Renal cortex interstitium (tissue), 11 donors: ENCODE measurements at regions not wholly inside any gene's neighbourhood (a gene's known extent, or its start where the extent isn't known, plus 50 kb on each side); places are given as distances from the start of the nearest gene placed in this dataset.

ENCODE experiments used
- DNase-seq, 11 donors: peaks; one replicate each; pipeline ENCODE4 v3.0.0-alpha.2; 2013; ENCODE audit warnings: low read depth in 9 of 11, low spot score in 4 of 11; ENCODE audit errors: extremely low read depth in 1 of 11

DNA sequence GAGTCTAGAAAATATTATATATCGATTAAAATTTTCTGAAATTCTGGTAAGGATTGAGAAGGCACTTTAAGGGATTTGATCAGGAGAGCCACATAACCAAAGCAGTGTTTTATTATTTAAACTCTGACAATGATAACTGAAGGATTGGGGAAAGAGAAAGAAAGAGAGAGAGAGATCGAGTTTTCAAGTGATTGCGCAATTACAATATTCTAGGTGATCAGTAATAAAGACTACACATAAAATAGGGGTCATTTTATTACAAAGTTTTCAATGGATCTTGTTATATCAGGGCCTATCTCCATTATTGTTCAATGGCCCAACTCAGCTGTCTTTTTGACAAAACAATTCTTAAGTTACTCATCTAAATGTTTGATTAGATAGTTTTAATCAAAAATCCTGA, 541.5 kb upstream of the ZWINT start:
- DNase-seq = no peak

DNA sequence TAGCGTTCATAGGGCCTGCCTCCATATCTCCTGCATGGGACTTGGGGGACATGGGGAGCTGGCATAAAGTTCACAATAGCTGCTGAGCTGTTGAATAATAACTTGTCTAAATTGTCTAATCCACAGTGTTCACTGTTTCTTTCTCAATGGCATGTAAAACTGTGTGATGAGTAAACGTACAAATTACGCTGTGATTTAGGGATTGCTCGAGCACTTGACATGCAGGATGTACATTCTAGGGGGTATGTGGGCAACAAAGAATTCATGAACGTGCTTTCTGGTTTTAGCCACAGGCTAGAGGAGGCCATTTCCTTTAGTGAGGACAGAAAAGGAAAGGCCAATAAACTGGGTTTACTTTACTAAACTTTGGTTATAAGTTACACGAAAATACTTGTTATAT, 534.2 kb upstream of the ZWINT start:
- no peak for DNase-seq

DNA sequence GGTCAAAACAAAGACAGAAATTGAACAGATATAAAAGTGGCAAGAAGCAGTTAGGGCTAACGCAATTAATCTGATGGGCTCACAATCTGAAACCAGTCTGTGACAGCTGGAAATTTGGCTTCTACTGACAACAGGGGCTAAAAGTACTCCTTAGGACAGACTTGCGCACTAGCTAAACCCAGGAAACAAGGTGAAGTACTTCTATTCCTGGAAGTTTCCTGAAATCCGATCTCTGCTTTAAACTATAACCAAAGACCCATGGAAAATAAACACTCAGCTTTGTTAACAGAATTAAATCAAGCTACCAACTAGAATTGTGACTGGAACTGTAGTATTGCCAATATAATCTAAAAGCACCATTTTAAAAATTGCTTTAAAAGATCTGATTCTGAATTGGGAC, 520.2 kb upstream of the ZWINT start:
- peak in 3 of 11 donors; percentile 7 to 17 (median 7) for DNase-seq

DNA sequence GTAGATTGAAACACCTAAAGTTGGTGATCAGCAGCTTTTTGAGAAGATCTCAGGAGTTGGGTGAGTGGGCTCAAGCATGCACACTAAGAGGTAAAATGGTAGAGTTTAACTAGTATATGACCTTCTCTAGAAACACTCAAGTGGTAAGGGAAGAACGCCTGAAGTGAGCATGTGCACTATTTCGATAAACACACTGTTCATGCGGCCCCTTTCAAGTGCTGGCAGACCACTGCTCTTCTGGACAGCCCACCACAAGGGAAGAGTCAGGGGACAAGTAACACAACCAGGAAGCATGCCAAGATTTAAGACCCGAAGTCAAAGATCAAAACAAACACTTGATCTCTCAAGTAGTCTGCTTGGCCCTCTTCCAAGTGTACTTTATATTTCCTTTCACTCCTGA, 519.5 kb upstream of the ZWINT start:
- DNase-seq = peak in 4 of 11 donors; percentile 7 to 36 (median 18)

DNA sequence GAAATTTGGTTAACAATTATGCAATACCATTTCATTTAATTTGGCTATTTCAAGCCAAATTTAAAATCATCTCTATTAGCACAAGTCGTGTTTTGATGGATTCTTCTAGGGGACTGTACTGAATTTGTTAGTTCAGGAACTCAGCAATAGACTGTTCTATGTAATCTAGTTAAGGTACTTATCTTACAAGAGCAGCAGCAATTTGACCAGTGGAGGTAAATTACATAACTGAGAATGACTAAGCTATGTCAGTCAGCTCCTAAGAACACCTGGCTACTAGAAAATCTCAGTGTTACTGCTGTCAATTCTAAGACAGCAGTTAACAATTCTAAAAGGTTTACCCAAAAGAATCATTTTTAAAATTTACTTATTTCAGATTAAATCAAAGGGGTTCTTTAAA, 513.9 kb upstream of the ZWINT start:
- DNase-seq = no peak

DNA sequence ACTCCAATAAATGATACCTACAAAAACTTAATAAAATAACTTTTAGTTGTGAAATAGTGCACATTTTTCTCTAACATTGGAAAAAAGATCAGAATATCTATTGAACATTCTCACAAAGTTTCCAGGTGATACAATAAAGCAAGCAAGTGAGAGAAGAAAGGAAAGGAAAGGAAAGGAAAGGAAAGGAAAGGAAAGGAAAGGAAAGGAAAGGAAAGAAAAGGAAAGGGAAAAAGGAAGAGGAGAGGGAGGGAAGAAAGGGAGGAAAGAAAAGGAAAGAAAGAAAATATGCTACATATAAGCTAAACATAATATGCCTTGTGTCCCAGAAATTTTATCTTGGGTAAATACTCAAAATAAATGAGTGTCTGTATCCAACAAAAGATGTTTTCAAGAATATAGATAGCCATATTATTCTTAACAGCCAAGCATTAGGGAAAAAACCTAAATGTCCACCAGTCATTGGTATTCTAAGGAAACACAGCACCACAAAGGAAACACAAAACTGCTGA, 510.2 kb upstream of the ZWINT start:
- DNase-seq = no peak

DNA sequence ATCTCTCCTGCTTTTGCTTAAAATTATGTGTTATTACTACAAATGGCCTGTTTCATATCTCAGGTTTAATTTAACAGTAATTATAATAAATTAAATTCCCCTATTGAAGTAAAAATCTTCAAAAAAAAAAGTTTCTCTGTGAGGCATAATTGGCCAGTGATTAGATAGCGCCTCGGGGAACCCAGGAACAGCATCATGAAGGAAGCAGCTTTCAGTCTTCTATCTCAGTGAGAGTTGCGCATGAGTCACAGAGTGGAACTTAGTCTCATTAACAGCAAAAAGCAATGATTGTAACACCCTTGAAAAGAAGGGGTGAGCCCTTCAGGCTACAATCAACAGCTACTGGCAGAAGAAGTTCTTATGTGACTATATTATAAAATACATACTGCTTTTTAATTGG, 506.2 kb upstream of the ZWINT start:
- DNase-seq = no peak

DNA sequence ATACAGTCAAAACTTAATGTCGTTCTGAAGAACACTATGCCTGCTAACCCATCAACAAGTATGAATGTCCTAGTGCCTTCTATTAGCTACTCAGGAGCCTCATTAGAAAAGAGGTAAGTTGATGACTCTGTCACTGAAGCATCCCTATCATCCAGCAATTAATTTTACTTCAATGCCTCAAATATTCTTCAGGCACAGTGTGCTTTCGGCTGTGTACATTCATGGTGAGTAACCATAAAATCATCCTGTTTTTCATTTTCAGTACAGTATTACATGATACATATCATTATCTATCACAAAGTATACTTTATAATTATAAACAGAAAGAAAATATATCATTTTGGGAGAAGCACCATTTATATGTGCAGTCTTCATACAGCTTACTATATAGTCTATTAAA, 495.5 kb upstream of the ZWINT start:
- DNase-seq = no peak

DNA sequence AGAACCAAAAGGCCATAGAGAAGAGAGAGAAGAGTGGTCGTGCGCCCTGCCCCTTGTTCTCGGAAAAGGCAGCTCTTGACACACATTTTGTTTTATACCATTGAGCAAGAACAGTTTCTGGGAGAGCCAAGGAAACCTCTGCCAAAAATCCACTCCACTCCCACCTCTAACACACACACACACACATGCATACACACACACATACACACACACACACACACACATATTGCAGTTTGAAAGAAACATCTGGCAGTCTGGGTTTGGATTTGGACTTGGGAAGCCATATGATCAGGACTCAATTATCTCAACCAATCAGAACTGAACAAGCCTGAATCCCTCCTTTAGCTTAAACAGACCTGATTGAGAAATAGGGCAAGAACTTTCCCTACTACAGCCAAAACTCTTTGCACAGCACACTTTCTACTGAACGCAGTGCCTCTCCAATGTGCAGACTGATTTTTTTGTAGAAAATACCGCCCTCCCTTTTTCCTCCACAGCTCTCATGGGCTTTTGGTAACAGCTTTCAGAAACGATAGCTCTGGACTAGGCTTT, 484.0 kb upstream of the ZWINT start:
- DNase-seq = no peak

DNA sequence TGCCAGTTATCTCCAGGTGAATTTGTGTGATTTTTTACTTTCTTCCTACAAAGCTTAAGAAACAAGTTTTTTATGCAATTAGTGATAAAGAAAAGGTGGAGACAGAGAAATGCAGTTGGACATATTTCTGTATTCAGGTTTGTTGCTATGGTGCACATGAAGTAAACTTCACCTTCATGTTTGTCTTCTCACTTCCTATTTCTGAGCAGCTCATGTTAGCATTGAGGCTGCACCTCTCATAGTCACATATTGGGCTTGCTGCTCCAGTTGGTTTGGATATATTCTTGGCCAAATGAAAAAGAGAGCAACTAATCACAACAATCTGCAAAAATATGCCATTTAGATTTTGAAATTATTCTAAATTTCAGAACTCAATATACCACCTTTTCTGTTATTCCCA, 475.6 kb upstream of the ZWINT start:
- DNase-seq = no peak

DNA sequence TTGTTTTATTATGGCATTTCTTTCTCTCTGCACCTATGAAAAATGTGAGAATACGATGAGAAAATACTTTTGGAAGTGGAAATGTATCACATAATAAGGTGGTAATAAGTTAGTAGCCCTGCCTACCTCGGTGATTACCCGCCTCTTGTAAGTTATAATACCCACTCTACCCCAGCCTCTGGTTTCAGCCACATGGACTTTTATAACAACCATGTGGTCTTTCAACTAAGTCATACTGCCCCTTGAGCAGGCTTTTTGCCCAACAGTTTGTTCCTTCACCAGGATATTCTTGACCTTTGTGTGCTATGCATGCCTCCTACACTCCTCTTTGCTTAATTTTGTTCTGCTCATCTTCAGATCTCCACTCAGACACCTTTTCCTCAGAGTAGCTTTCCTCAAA, 470.6 kb upstream of the ZWINT start:
- no peak for DNase-seq

DNA sequence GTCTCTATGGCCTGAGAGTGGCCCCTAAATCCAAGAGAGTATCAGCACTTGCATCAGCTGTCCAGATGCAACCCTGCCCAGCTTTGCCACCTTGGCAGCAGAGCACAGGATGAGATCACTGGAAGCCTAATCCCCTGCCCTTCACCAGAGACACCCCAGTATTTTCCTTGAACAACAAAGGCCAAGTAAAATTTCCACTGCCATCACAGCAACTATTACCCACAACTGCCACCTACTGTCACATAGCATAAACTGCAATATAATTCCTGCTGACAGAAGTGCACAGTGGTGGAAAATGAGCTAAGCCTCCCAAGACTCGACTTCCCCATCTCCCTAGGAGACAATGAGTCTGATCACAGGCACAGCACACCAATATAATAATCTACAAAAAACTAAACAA, 462.8 kb upstream of the ZWINT start:
- DNase-seq = no peak

DNA sequence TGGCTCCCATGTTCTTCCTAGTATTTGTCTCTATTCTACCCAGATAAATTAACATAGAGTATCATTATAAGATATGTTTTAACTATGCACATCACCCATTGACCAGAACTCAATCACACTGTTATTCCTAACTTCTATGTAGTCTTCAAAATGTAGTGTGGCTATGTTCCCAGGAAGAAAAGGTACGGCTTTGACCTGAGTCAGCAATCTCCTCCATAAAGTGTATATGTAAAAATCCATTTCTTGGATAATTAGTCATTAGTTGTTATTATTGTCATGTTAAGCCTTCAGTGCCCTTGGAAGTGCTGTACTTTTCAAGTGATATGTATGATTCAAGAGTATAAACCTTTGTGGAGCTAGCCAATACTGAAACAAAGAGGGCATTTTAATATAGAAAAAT, 444.0 kb upstream of the ZWINT start:
- no peak for DNase-seq

DNA sequence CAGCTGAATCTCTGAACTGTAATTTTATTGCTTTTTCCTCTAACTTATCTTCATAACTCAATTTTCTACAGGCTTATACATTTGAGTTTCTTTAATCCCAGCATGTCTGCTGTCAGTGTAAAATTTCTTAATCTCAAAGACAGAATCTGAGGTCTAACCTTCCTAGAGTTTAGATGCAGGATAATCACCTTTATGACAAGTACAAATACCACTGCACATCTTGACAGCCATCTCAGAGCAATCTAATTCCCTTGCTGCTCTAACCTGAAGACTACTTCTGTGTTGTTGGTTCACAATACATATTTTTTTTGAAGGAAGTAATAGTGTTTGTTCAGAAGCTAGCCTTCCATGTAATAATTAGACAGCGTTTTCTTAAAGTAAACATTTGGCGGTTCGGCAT, 424.2 kb upstream of the ZWINT start:
- no peak for DNase-seq

DNA sequence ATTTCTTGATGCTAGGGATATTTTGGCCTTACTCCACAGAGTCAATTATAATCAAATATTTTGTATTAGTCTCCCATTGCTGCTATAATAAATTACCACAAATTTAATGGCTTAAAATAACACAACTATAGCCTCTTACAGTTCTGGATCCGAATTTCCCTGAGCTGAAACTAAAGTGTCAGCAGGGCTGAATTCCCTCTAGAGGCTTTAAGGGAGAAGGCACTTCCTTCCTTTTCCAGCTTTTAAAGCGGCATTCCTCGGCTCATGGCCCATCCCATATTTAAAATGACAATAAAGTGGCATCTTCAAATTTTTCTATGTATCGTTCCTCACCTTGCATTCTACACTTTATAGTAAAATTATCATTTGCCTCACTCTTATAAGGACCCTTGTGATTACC, 421.4 kb upstream of the ZWINT start:
- no peak for DNase-seq

DNA sequence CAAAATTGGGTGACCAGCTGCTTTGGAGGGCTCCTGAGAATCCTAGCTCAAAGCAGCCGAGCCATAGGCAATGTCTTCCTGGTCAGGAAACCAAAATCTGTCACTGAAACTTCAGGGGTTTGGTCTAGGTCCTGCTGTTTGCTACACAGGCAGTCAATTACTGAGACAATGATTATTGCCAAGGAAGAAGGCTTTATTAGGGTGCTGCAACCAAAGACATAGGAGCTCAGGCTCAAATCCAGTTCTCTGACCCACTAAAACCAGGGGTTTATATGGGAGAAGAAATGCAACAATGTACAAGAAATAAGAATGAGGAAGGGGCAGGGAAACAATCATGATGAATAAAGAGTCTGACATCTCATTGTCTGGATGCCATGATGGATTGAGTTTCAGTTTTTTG, 410.3 kb upstream of the ZWINT start:
- DNase-seq = no peak

DNA sequence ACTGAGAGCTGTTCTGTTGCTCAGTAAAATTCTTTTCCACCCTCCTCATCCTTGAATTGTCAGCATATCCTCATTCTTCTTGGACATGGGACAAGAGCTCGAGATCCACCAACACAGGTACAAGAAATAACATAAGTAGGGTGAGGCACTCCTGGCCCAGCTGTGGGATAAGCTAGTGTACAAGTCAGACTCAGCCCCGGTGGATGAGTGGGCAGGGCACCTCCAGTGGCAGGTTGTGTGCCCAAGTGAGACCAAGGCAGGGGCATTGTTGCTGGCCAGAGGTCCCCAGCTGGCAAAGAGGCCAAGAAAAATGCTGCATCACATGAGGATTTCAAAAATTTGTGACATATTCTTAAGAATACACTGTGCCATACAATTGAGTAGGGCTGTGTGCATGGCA, 402.0 kb upstream of the ZWINT start:
- DNase-seq = no peak

DNA sequence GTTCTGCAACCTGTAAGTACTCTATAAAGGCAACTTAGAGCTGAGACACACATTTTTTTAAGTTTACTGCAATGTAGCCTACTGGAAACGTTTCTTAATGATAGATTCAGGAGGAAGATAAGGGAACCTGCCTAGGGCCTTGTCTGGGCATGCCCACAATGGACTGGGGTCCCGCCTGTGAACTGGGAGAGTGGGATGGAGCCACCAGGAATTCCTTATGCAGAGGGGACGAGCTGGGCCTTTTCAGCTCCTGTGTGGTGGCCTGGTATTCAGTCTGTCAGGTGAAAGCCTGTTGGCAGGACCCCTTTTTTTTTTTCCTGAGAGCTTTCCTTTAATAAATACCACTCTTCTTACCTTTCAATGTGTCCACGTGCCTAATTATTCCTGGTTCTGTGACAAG, 384.4 kb upstream of the ZWINT start:
- no peak for DNase-seq

DNA sequence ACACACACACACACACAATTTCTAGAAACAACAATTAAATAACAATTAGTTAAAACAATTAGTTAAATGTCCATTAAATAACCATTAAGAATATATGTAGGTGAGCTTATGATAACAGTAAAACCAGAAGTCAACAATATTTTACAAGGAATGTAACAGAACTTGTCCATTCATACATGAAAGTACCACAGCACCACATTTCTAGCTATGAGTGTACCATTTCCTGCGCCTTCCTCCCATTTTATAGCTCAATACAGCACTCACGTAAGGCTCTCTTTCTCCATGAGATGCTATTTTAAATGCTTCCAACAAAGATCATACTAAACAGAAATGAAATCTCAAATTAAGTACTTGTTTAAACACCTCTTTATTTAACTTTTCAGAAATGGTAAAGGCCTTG, 367.3 kb upstream of the ZWINT start:
- no peak for DNase-seq

DNA sequence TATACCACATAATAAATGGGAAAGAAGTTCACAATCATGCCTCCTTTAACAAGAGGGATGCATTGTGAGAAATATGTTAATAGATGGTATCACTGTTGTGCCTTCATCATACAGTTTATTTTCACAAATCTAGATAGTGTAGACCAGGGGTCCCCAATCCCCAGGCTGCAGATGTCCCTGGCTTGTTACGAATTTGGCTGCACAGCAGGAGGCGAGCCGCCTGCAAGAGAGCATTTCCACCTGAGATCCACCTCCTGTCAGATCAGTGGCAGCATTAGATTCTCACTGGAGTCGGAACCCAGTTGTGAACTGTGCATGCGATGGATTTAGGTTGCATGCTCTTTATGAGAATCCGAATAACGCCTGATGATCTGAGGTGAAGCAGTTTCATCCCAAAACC, 361.9 kb upstream of the ZWINT start:
- DNase-seq = no peak

DNA sequence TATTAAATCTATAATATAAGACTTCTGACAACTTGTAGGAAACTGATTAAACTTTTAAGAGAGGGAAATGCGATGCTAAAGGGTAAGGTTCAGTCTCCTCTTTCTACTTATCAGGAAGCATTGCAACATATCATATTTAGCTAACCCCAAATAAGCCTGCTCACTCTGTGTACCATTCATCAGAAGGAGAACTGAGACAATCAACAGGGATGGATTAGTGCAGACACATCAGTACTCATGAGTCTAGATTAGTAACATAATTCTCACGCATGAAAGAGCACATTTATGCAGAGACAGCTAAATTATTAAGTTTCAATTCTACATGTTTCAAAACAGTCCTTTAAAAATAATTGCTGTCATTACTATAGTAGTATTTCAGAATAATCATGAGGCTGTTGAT, 354.2 kb upstream of the ZWINT start:
- DNase-seq = no peak

DNA sequence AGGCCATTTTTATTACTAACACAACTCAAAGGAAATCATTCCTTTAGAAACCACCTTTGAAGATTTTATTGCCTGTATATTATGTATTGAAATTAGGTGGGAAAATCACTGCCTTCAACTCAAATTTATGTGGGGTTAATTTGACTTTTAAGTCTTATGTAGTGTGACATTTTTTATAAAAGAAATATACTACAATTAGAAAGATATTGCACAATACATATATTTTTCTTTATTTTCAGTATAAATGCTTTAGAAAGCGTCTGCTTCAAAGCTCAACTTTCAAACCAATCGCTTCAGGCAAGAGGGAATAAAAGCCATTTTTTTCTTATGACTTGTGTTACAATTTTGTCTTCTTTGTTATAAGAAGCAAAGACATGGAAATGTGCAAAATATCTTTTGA, 337.4 kb upstream of the ZWINT start:
- DNase-seq = no peak
